AG04450 (cell line): ENCODE measurements at regions not wholly inside any gene's neighbourhood (a gene's known extent, or its start where the extent isn't known, plus 50 kb on each side); places are given as distances from the start of the nearest gene placed in this dataset.
"Not testable (repeated sequence)": the region's sequence is repeated elsewhere in the genome, so short reads cannot be mapped to it uniquely, and the experiment has no call there.

Experiments
- CTCF ChIA-PET: fragments of 300-600, 350-600 bp; formaldehyde crosslinking; extraction: SDS; loops from one replicate; lab custom pipeline; 2022; ENCODE audit warnings: antibody characterized with exemption, inconsistent platforms; lab: Charles Lee
- POLR2A ChIA-PET: fragments of 350-600 bp; formaldehyde crosslinking; extraction: SDS; loops from one replicate; lab custom pipeline; 2021; ENCODE audit warnings: antibody characterized with exemption, inconsistent platforms; lab: Yijun Ruan, JAX
- DNase-seq: peaks from one replicate; pipeline ENCODE4 v3.0.0-alpha.2; 2011; ENCODE audit warnings: low read depth, low spot score
- H3K27ac ChIP-seq: one replicate; pipeline ENCODE4 v1.5.1; 2012; ENCODE audit warnings: low read depth, low read length, control low read depth
- H3K27me3 ChIP-seq: one replicate; pipeline ENCODE4 v1.6.0; 2012; ENCODE audit warnings: low read length; ENCODE audit not compliant: control insufficient read depth, insufficient read depth
- H3K4me3 ChIP-seq: 2 replicates; pipeline ENCODE4 v1.5.1; 2011; ENCODE audit warnings: mild to moderate bottlenecking, low read depth, low read length, control low read depth
- H3K9me3 ChIP-seq: 2 replicates; pipeline ENCODE4 v1.5.1; 2012; ENCODE audit warnings: low read length; ENCODE audit not compliant: control insufficient read depth, insufficient read depth
- TF ChIP-seq, protein P1 (sequence below): IDR thresholded peaks from 2 replicates; pipeline ENCODE4 v1.5.1; 2011; ENCODE audit warnings: low read depth, low read length, control low read depth, inconsistent platforms

DNA sequence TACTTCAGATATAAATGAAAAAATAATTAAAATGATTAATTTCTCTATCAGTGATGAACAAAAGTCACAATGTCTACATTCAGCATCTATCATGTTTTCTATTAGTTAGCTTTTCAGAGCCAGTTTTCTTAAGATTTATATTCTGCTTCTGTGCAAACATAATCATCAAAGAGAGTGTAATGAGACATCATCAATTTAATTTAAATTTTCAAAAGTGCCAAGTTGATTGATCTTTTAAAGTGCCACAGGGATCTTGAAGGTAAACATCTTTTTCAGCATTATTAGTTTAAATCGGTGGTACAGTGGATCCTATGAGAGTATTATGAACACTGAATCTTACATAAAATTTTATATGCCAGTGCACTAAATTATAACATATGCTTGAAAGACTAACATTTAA lies 1176.1 kb downstream of the PLA2G4A start:
- POLR2A ChIA-PET = no interaction called here
- no peaks in the 10 kb centered on the region for H3K9me3 ChIP-seq
- CTCF ChIA-PET = no interaction called here
- H3K4me3 ChIP-seq = no peak overlapping the region
- no peak overlapping the region for H3K27ac ChIP-seq
- no peaks in the 10 kb centered on the region for H3K27me3 ChIP-seq
- DNase-seq = no peak
- TF ChIP-seq, protein P1, sequence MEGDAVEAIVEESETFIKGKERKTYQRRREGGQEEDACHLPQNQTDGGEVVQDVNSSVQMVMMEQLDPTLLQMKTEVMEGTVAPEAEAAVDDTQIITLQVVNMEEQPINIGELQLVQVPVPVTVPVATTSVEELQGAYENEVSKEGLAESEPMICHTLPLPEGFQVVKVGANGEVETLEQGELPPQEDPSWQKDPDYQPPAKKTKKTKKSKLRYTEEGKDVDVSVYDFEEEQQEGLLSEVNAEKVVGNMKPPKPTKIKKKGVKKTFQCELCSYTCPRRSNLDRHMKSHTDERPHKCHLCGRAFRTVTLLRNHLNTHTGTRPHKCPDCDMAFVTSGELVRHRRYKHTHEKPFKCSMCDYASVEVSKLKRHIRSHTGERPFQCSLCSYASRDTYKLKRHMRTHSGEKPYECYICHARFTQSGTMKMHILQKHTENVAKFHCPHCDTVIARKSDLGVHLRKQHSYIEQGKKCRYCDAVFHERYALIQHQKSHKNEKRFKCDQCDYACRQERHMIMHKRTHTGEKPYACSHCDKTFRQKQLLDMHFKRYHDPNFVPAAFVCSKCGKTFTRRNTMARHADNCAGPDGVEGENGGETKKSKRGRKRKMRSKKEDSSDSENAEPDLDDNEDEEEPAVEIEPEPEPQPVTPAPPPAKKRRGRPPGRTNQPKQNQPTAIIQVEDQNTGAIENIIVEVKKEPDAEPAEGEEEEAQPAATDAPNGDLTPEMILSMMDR = no peak

DNA sequence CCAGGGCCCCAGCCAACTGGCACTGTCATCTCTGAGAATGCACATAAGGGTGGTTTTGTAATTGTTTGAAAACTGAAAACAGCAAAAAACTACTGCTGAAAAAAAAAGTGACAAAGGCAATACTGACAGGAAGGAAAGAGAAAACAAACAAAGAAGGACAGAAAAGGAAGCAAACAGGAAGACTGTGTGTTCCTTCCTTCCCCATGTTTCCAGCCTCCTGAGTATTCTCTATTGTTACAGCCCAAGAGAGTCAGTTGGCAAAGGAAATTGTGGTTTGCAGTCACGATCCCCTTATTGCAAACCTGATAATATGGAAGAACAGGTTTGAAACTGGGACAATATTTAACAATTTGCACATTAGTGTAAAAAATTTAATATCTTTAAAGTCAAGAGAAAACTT lies 1177.6 kb downstream of the PLA2G4A start:
- Histone ChIP-seq H3K9me3 (no peaks in the 10 kb centered on the region; the same call in 1 of the 2 replicates), H3K27ac (no peak overlapping the region), H3K27me3 (no peaks in the 10 kb centered on the region), H3K4me3 (no peak overlapping the region)
- ChIA-PET POLR2A (no interaction called here), CTCF (no interaction called here)
- DNase-seq = no peak
- TF ChIP-seq, protein P1 = no peak

DNA sequence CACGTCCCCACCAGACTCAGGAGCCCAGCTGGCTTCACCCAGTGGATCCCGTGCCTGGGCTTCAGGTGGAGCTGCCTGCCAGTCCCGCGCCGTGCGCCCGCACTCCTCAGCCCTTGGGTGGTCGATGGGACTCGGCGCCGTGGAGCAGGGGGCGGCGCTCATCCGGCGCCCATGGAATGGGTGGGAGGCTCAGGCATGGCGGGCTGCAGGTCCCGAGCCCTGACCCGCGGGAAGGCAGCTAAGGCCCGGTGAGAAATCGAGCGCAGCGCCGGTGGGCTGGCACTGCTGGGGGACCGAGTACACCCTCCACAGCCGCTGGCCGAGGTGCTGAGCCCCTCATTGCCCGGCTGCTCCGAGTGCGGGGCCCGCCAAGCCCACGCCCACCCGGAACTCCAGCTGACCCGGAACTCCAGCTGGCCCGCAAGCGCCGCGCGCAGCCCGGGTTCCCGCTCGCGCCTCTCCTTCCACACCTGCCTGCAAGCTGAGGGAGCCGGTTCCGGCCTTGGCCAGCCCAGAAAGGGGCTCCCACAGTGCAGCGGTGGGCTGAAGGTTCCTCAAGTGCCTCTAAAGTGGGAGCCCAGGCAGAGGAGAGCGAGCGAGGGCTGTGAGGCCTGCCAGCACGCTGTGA lies 1184.6 kb downstream of the PLA2G4A start:
- H3K27me3 ChIP-seq, POLR2A ChIA-PET, CTCF ChIA-PET, DNase-seq, H3K27ac ChIP-seq, H3K9me3 ChIP-seq, H3K4me3 ChIP-seq: not testable (repeated sequence)

DNA sequence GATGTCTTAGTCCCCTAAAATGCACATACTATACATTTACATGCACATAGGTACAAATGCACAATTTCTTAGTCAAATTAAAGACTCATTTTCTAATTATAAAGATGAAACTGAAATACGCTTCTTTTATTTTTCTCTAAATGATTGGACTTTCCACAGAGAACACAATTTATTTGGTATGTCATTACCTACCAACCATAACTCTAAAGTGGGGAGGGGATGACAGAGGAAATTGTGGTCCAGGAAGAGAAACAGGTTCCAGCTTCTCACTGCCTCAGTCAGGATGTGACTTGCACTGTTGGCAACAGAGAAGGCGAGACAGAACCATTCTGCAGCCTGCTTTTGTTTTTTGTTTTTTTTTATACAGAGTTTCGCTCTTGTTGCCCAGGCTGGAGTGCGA lies 1189.2 kb downstream of the PLA2G4A start:
- ChIA-PET POLR2A (no interaction called here), CTCF (no interaction called here)
- no peak for DNase-seq
- Histone ChIP-seq H3K27ac (no peak overlapping the region), H3K4me3 (no peak overlapping the region), H3K27me3 (no peaks in the 10 kb centered on the region), H3K9me3 (peaks cover 7% of the 10 kb centered on the region; the same call in 1 of the 2 replicates)
- TF ChIP-seq, protein P1 = no peak

DNA sequence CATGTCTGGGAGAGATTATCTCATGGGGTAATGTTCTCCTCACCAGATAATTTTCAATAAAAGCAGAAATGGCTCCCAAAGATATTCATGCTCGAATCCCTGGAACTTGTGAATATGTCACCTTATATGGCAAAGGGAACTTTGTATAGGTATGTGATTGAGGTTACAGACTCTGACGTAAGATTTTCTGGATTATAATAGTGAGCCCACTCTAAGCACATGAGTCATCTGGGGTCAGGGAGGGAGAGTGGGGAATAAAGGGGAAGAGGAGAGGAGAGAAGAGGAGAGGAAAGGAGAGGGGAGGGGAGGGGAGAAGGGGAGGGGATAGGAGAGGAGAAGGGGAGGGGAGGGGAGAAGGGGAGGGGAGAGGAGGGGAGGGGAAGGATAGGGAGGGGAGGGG lies 1193.9 kb downstream of the PLA2G4A start:
- Histone ChIP-seq H3K9me3 (no peaks in the 10 kb centered on the region), H3K27me3 (no peaks in the 10 kb centered on the region), H3K4me3 (no peak overlapping the region), H3K27ac (no peak overlapping the region)
- ChIA-PET POLR2A (no interaction called here), CTCF (no interaction called here)
- TF ChIP-seq, protein P1 = no peak
- no peak for DNase-seq
